Neural cell (in vitro differentiated cells): ENCODE measurements at regions not wholly inside any gene's neighbourhood (a gene's known extent, or its start where the extent isn't known, plus 50 kb on each side); places are given as distances from the start of the nearest gene placed in this dataset.

Source experiments
- EP300 ChIP-seq: fragments of 450-650 bp; conservative IDR thresholded peaks from 2 replicates; pipeline ENCODE4 v1.6.1; 2014; ENCODE audit warnings: antibody characterized with exemption, mild to moderate bottlenecking, moderate library complexity; ENCODE audit not compliant: poor library complexity, severe bottlenecking
- EZH2 ChIP-seq: fragments of 200-600, 300-800 bp; shearing (Covaris generic), sonication (generic); IDR thresholded peaks from 2 replicates; pipeline ENCODE4 v1.6.1; 2014; ENCODE audit warnings: antibody characterized with exemption, low read length, borderline replicate concordance, mild to moderate bottlenecking; ENCODE audit not compliant: insufficient read depth, poor library complexity, severe bottlenecking
- MXI1 ChIP-seq: fragments of 450-650 bp; conservative IDR thresholded peaks from 2 replicates; pipeline ENCODE4 v1.6.1; 2014; ENCODE audit warnings: antibody characterized with exemption, mild to moderate bottlenecking; ENCODE audit not compliant: poor library complexity, severe bottlenecking
- POLR2AphosphoS5 ChIP-seq: IDR thresholded peaks from 2 replicates; pipeline ENCODE4 v1.6.1; 2012
- RAD21 ChIP-seq: fragments of 450-650 bp; conservative IDR thresholded peaks from 2 replicates; pipeline ENCODE4 v1.6.1; 2014; ENCODE audit warnings: antibody characterized with exemption, mild to moderate bottlenecking, moderate library complexity
- REST ChIP-seq: IDR thresholded peaks from 2 replicates; pipeline ENCODE4 v1.6.1; 2012; ENCODE audit warnings: borderline replicate concordance
- SMC3 ChIP-seq: fragments of 450-650 bp; conservative IDR thresholded peaks from 2 replicates; pipeline ENCODE4 v1.6.1; 2014; ENCODE audit warnings: antibody characterized with exemption, mild to moderate bottlenecking, moderate library complexity; ENCODE audit not compliant: poor library complexity
- TAF1 ChIP-seq: IDR thresholded peaks from 2 replicates; pipeline ENCODE4 v1.6.1; 2012; ENCODE audit warnings: low read depth
- TF ChIP-seq, protein P1 (sequence below): fragments of 450-650 bp; IDR thresholded peaks from 2 replicates; pipeline ENCODE4 v1.5.1; 2014; ENCODE audit warnings: antibody characterized with exemption, mild to moderate bottlenecking, moderate library complexity; ENCODE audit not compliant: poor library complexity, severe bottlenecking

GRCh38 chr19:32104153-32104849, 241.1 kb upstream of the ZNF507 start:
- TF ChIP-seq, protein P1, sequence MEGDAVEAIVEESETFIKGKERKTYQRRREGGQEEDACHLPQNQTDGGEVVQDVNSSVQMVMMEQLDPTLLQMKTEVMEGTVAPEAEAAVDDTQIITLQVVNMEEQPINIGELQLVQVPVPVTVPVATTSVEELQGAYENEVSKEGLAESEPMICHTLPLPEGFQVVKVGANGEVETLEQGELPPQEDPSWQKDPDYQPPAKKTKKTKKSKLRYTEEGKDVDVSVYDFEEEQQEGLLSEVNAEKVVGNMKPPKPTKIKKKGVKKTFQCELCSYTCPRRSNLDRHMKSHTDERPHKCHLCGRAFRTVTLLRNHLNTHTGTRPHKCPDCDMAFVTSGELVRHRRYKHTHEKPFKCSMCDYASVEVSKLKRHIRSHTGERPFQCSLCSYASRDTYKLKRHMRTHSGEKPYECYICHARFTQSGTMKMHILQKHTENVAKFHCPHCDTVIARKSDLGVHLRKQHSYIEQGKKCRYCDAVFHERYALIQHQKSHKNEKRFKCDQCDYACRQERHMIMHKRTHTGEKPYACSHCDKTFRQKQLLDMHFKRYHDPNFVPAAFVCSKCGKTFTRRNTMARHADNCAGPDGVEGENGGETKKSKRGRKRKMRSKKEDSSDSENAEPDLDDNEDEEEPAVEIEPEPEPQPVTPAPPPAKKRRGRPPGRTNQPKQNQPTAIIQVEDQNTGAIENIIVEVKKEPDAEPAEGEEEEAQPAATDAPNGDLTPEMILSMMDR, result peak; percentile 37
- TF ChIP-seq EZH2, result no peak
- TF ChIP-seq SMC3, result no peak
- no peak for TF ChIP-seq EP300
- TF ChIP-seq TAF1, result no peak
- TF ChIP-seq REST, result no peak
- TF ChIP-seq RAD21, result no peak
- no peak for TF ChIP-seq POLR2AphosphoS5
- no peak for TF ChIP-seq MXI1
